K562 (cell line): ENCODE measurements at regions not wholly inside any gene's neighbourhood (a gene's known extent, or its start where the extent isn't known, plus 50 kb on each side); places are given as distances from the start of the nearest gene placed in this dataset.

ENCODE experiments used
- ATAC-seq: fragments of 200-7000 bp; cut with Tn5 transposase; 3 replicates; pipeline ENCODE4 v1.9.1; 2020; ENCODE audit warnings: moderate library complexity
- BruUV-seq: library from RNA; stranded (reverse); fragments of 400-500 nt; replicated peaks from 2 replicates; lab custom pipeline; 2021; lab: Mats Ljungman, UMichigan
- CTCF ChIA-PET: fragments of 300-600 bp; formaldehyde crosslinking; extraction: SDS; loops from one replicate; lab custom pipeline; 2021; ENCODE audit warnings: low intra/inter-chr PET ratio; lab: Yijun Ruan, JAX
- POLR2A ChIA-PET: fragments of 300-600, 350-650 bp; sonication (Branson Sonifier 250); formaldehyde crosslinking; extraction: SDS; loops from one replicate; lab custom pipeline; 2021; ENCODE audit warnings: antibody characterized with exemption, inconsistent platforms; lab: Yijun Ruan, JAX
- DNase-seq, 4 experiments: peaks; one replicate each; pipeline versions ENCODE4 v3.0.0 to v3.0.0-alpha.2; 2011 to 2018; ENCODE audit warnings: low spot score in 3 of 4, mixed read lengths in 3 of 4; ENCODE audit errors: extremely low read depth in 1 of 4
- FAIRE-seq: peaks from 2 replicates; lab custom pipeline; 2011; peaks lifted over from hg19 to GRCh38; lab: Jason Lieb, UNC
- H2AFZ ChIP-seq: 2 replicates; pipeline ENCODE4 v1.6.0; 2011; ENCODE audit warnings: low read depth, low read length, control low read depth, inconsistent platforms
- H3K27ac ChIP-seq: fragments of 200-600 bp; 3 replicates; pipeline ENCODE4 v1.8.0; 2011; ENCODE audit warnings: low read depth, mild to moderate bottlenecking, control low read depth, inconsistent platforms, low read length, moderate library complexity, mixed read lengths; ENCODE audit errors: extremely low read depth
- H3K27me3 ChIP-seq, 2 experiments: fragments of 300-600 bp in 1 of 2; 2 replicates in 1 of 2; 3 replicates in 1 of 2; pipeline versions ENCODE4 v1.6.0 to v1.8.0; 2011; ENCODE audit warnings: inconsistent platforms in 2 of 2, low read length in 2 of 2, mild to moderate bottlenecking in 1 of 2, mixed read lengths in 1 of 2, moderate library complexity in 1 of 2; ENCODE audit not compliant: control insufficient read depth in 2 of 2, insufficient read depth in 2 of 2
- H3K36me3 ChIP-seq: fragments of 300-600 bp; 3 replicates; pipeline ENCODE4 v1.8.0; 2011; ENCODE audit warnings: mild to moderate bottlenecking, low read length, inconsistent platforms; ENCODE audit not compliant: control insufficient read depth, insufficient read depth
- H3K4me1 ChIP-seq, 2 experiments: fragments of 200-600 bp in 1 of 2; replicated peaks in 1 of 2; 2 replicates in 1 of 2; 3 replicates in 1 of 2; pipeline versions ENCODE4 v1.5.1 to v1.8.0; 2011; ENCODE audit warnings: inconsistent platforms in 2 of 2, low read length in 2 of 2, mild to moderate bottlenecking in 1 of 2, mixed read lengths in 1 of 2, moderate library complexity in 1 of 2; ENCODE audit not compliant: control insufficient read depth in 2 of 2, insufficient read depth in 2 of 2
- H3K4me2 ChIP-seq: 2 replicates; pipeline ENCODE4 v1.6.1; 2011; ENCODE audit warnings: low read length, control low read depth, inconsistent platforms, mixed read lengths; ENCODE audit not compliant: insufficient read depth
- H3K4me3 ChIP-seq: fragments of 200-600 bp; sonication (generic), shearing (Covaris generic); 2 replicates; pipeline ENCODE4 v1.5.1; 2016; ENCODE audit warnings: control low read depth, inconsistent platforms
- H3K79me2 ChIP-seq: fragments of 200-600 bp; 3 replicates; pipeline ENCODE4 v1.8.0; 2011; ENCODE audit warnings: low read length, inconsistent platforms; ENCODE audit not compliant: control insufficient read depth, insufficient read depth
- H3K9ac ChIP-seq, 2 experiments: 2 replicates each; pipeline versions ENCODE4 v1.6.0 to v1.6.1; 2011; ENCODE audit warnings: low read depth in 2 of 2, low read length in 2 of 2, control low read depth in 1 of 2, inconsistent platforms in 1 of 2, mild to moderate bottlenecking in 1 of 2, mixed read lengths in 1 of 2; ENCODE audit not compliant: insufficient read depth in 1 of 2
- H3K9me1 ChIP-seq: one replicate; pipeline ENCODE4 v1.6.0; 2011; ENCODE audit warnings: inconsistent platforms, mild to moderate bottlenecking, low read length, moderate library complexity; ENCODE audit not compliant: control insufficient read depth, insufficient read depth
- H3K9me3 ChIP-seq: replicated peaks from 2 replicates; pipeline ENCODE4 v1.5.1; 2011; ENCODE audit warnings: low read depth, low read length, inconsistent platforms; ENCODE audit not compliant: control insufficient read depth, insufficient read depth
- H4K20me1 ChIP-seq: replicated peaks from 2 replicates; pipeline ENCODE4 v1.6.1; 2011; ENCODE audit warnings: low read length, inconsistent platforms, mixed read lengths; ENCODE audit not compliant: control insufficient read depth, insufficient read depth
- MEF2D ChIP-seq: conservative IDR thresholded peaks from 2 replicates; pipeline ENCODE4 v1.6.1; 2016; ENCODE audit warnings: low read depth, missing genetic modification characterization, missing compliant biosample characterization
- WGBS: fragments of 100-300 bp; shearing (Covaris generic); methylation state at CpG from one replicate; pipeline ENCODE4 v1.1.6; 2016; ENCODE audit warnings: low coverage, mixed read lengths; ENCODE audit not compliant: insufficient coverage; ENCODE audit errors: missing lambda C conversion rate; 5-methylcytosine and 5-hydroxymethylcytosine counted together
- in situ Hi-C: fragments of 300-500 bp; cut with MboI; formaldehyde crosslinking; loops from 4 replicates; pipeline ENCODE4 v1.15.0; 2018; ENCODE audit warnings: inconsistent platforms, mixed read lengths
- intact Hi-C: fragments of 100-400 bp; cut with micrococcal nuclease; formaldehyde crosslinking; loops from 2 replicates; pipeline ENCODE4 v1.14.2; 2022
- TF ChIP-seq, protein P1 (sequence below): fragments of 250-450 bp; sonication (Bioruptor Pico); IDR thresholded peaks from 2 replicates; pipeline ENCODE4 v1.8.0; 2022; ENCODE audit warnings: inconsistent platforms, mild to moderate bottlenecking, moderate library complexity, borderline replicate concordance

DNA sequence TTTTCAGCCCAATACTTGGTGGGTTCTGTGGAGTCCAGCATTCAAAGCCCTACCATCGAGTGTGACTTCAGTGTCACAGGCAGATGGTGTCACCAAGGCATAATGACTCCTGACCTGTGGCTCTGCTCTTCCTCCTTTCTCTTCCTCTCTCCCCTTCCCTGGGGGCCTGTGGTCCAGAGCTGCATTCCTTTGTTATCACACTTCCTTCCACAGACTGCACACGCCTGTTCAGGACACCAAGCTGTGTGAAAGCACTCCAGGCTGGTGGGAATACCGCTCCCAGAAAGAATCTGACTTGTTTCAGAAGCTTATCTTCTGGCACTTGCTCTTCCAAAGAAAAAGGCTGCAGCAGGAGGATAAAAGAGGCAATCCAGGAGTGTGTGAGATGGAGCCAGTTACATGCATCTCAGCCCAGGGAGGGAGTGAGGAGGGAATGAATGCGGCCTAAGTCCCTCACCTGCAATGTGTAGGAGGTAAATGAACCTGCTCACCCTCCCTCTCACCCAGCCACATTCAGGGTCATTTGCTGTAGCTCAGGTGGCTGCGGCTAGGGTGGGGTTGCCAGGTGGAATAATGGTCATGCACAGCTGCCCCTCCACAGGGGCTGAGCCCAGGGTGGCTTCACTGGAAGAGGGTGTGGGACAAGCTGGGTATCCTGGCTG is 79.3 kb downstream of the ADAMTS15 start:
- no peak overlapping the region for H3K27ac ChIP-seq
- H2AFZ ChIP-seq = no peak overlapping the region
- FAIRE-seq (no peak), DNase-seq (no peak), ATAC-seq (no peak)
- in situ Hi-C loops = no loop called here
- H3K4me3 ChIP-seq = no peak overlapping the region
- no peak overlapping the region for H3K9ac ChIP-seq
- ChIA-PET POLR2A (interaction anchor here (1.0 kb wide), 1 partner anchor 15 kb away, joined by 3 read pairs; no protein-coding TSS in a partner anchor), CTCF (no interaction called here)
- no TSS peak for BruUV-seq
- peaks cover 13 to 31% of the 10 kb centered on the region in 2 experiments; a peak in 4 of 5 replicates for H3K27me3 ChIP-seq
- intact Hi-C loops = no loop called here
- no peaks in the 10 kb centered on the region for H3K9me3 ChIP-seq
- TF ChIP-seq, protein P1, sequence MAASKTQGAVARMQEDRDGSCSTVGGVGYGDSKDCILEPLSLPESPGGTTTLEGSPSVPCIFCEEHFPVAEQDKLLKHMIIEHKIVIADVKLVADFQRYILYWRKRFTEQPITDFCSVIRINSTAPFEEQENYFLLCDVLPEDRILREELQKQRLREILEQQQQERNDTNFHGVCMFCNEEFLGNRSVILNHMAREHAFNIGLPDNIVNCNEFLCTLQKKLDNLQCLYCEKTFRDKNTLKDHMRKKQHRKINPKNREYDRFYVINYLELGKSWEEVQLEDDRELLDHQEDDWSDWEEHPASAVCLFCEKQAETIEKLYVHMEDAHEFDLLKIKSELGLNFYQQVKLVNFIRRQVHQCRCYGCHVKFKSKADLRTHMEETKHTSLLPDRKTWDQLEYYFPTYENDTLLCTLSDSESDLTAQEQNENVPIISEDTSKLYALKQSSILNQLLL (CRISPR knock-in tag) = no peak
- TF ChIP-seq MEF2D = no peak
- 0% methylated on average over 4 of the region's 5 CpGs for WGBS
- H3K4me2 ChIP-seq = no peak overlapping the region
- no peaks in the 10 kb centered on the region for H3K36me3 ChIP-seq
- H3K4me1 ChIP-seq = no peaks in the 10 kb centered on the region
- H3K9me1 ChIP-seq = no peaks in the 10 kb centered on the region
- H3K79me2 ChIP-seq = no peaks in the 10 kb centered on the region
- H4K20me1 ChIP-seq = 0 out of 2 replicates have a peak, but pooled peaks cover 2% of the 10 kb centered on the region
